Hepatocyte (in vitro differentiated cells): ENCODE measurements at regions not wholly inside any gene's neighbourhood (a gene's known extent, or its start where the extent isn't known, plus 50 kb on each side); places are given as distances from the start of the nearest gene placed in this dataset.

Source experiments
- DNase-seq: peaks from one replicate; pipeline ENCODE4 v3.0.0-alpha.2; 2016; ENCODE audit warnings: low spot score
- H2AFZ ChIP-seq: fragments of 200-600 bp; sonication (generic); 2 replicates; pipeline ENCODE4 v1.6.0; 2016; ENCODE audit warnings: antibody characterized with exemption, mild to moderate bottlenecking
- H3K27ac ChIP-seq: fragments of 200-600 bp; sonication (generic); 2 replicates; pipeline ENCODE4 v1.5.1; 2016; ENCODE audit warnings: mild to moderate bottlenecking
- H3K27me3 ChIP-seq: fragments of 200-600 bp; sonication (generic); 2 replicates; pipeline ENCODE4 v1.6.1; 2016
- H3K36me3 ChIP-seq: fragments of 200-600 bp; sonication (generic); replicated peaks from 2 replicates; pipeline ENCODE4 v1.5.1; 2016; ENCODE audit warnings: low read depth; ENCODE audit not compliant: insufficient read depth
- H3K4me1 ChIP-seq: fragments of 200-600 bp; sonication (generic); 2 replicates; pipeline ENCODE4 v1.5.1; 2016; ENCODE audit warnings: mild to moderate bottlenecking, moderate library complexity; ENCODE audit not compliant: insufficient read depth
- H3K4me2 ChIP-seq: fragments of 200-600 bp; sonication (generic); 2 replicates; pipeline ENCODE4 v1.6.0; 2016
- H3K4me3 ChIP-seq: fragments of 200-600 bp; sonication (generic); 2 replicates; pipeline ENCODE4 v1.5.1; 2016; ENCODE audit warnings: mild to moderate bottlenecking
- H3K79me2 ChIP-seq: fragments of 200-600 bp; sonication (generic); 2 replicates; pipeline ENCODE4 v1.6.0; 2017; ENCODE audit warnings: mild to moderate bottlenecking
- H3K9me2 ChIP-seq: fragments of 200-600 bp; sonication (generic); replicated peaks from 2 replicates; pipeline ENCODE4 v1.6.0; 2017; ENCODE audit warnings: mild to moderate bottlenecking; ENCODE audit not compliant: insufficient read depth
- H3K9me3 ChIP-seq: fragments of 200-600 bp; sonication (generic); 2 replicates; pipeline ENCODE4 v1.5.1; 2016; ENCODE audit warnings: low read depth, mild to moderate bottlenecking
- H4K20me1 ChIP-seq: fragments of 200-600 bp; sonication (generic); 2 replicates; pipeline ENCODE4 v1.6.0; 2016; ENCODE audit warnings: mild to moderate bottlenecking; ENCODE audit not compliant: insufficient read depth, poor library complexity, severe bottlenecking
- EZH2 ChIP-seq: fragments of 200-600 bp; sonication (generic); IDR thresholded peaks from 2 replicates; pipeline ENCODE4 v1.6.1; 2016; ENCODE audit warnings: antibody characterized with exemption, mild to moderate bottlenecking, borderline replicate concordance
- EZH2phosphoT487 ChIP-seq: fragments of 200-600 bp; sonication (generic); IDR thresholded peaks from one replicate; pipeline ENCODE4 v1.6.1; 2018; ENCODE audit warnings: antibody characterized with exemption, mild to moderate bottlenecking, low read depth, moderate library complexity; ENCODE audit not compliant: unreplicated experiment, severe bottlenecking
- WGBS: methylation state at CpG from one replicate; pipeline ENCODE4 v1.1.6; 2016; ENCODE audit warnings: low lambda C conversion rate; ENCODE audit errors: missing lambda C conversion rate; 5-methylcytosine and 5-hydroxymethylcytosine counted together
- TF ChIP-seq, protein P1 (sequence below): fragments of 200-600 bp; sonication (generic); IDR thresholded peaks from 2 replicates; pipeline ENCODE4 v1.5.1; 2016; ENCODE audit warnings: antibody characterized with exemption, mild to moderate bottlenecking; ENCODE audit not compliant: poor library complexity

DNA sequence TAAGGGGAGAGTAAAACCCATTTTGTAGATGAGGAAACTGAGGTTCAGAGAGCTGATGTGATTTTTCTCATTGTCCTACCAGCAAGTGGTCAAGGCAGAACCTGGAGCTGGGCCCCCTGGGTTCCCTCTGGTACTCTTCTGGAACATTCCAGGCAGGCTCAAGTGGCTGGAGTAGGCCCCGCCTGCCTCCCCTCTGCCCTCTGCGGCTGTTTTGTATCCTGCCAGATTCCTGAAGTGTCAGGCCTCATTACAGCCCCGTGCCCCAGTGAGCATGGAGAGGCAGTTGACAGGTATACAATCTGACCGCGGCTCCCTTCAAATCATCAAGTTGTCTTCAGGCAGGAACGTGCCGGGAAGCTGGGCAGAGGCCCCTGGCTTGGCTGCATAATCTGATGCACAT is 94.6 kb upstream of the CD82 start:
- Histone ChIP-seq H3K4me2 (no peak overlapping the region), H3K36me3 (no peaks in the 10 kb centered on the region), H3K79me2 (no peaks in the 10 kb centered on the region), H3K4me3 (no peak overlapping the region), H2AFZ (no peak overlapping the region), H3K27me3 (no peaks in the 10 kb centered on the region), H4K20me1 (no peaks in the 10 kb centered on the region), H3K9me2 (no peaks in the 10 kb centered on the region), H3K9me3 (no peaks in the 10 kb centered on the region), H3K4me1 (no peaks in the 10 kb centered on the region), H3K27ac (no peak overlapping the region)
- no peak for DNase-seq
- TF ChIP-seq, protein P1, sequence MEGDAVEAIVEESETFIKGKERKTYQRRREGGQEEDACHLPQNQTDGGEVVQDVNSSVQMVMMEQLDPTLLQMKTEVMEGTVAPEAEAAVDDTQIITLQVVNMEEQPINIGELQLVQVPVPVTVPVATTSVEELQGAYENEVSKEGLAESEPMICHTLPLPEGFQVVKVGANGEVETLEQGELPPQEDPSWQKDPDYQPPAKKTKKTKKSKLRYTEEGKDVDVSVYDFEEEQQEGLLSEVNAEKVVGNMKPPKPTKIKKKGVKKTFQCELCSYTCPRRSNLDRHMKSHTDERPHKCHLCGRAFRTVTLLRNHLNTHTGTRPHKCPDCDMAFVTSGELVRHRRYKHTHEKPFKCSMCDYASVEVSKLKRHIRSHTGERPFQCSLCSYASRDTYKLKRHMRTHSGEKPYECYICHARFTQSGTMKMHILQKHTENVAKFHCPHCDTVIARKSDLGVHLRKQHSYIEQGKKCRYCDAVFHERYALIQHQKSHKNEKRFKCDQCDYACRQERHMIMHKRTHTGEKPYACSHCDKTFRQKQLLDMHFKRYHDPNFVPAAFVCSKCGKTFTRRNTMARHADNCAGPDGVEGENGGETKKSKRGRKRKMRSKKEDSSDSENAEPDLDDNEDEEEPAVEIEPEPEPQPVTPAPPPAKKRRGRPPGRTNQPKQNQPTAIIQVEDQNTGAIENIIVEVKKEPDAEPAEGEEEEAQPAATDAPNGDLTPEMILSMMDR = no peak
- TF ChIP-seq EZH2 (no peak), EZH2phosphoT487 (no peak)
- 31% methylated on average over 7 of the region's 7 CpGs for WGBS

DNA sequence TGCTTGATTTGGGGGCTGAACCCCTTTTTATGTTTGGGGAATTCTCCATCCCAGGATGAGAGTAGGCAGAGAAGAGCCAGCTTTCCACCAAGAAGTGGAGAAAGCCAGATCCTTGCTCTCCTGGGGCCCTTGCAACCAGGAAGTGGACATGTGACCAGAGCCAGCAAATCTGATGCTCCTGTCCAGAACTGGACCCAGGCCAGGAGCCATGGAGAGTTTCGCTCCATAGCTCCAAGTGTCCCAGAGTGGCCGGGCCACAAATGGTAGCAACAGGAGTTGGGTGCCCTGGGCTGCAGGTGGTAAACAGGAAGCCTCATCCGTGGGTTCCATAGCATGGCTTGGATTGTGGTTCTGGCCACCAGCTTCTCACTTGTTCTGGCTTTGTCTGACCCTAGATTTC is 93.9 kb upstream of the CD82 start:
- no peak for DNase-seq
- H3K4me1 ChIP-seq = no peaks in the 10 kb centered on the region
- no peaks in the 10 kb centered on the region for H4K20me1 ChIP-seq
- no peaks in the 10 kb centered on the region for H3K9me3 ChIP-seq
- no peaks in the 10 kb centered on the region for H3K36me3 ChIP-seq
- 82% methylated on average over 3 of the region's 3 CpGs for WGBS
- H3K27me3 ChIP-seq = no peaks in the 10 kb centered on the region
- no peaks in the 10 kb centered on the region for H3K79me2 ChIP-seq
- TF ChIP-seq, protein P1 = no peak
- no peak for TF ChIP-seq EZH2
- TF ChIP-seq EZH2phosphoT487 = no peak
- no peak overlapping the region for H2AFZ ChIP-seq
- no peak overlapping the region for H3K4me2 ChIP-seq
- no peak overlapping the region for H3K4me3 ChIP-seq
- no peaks in the 10 kb centered on the region for H3K9me2 ChIP-seq
- no peak overlapping the region for H3K27ac ChIP-seq

DNA sequence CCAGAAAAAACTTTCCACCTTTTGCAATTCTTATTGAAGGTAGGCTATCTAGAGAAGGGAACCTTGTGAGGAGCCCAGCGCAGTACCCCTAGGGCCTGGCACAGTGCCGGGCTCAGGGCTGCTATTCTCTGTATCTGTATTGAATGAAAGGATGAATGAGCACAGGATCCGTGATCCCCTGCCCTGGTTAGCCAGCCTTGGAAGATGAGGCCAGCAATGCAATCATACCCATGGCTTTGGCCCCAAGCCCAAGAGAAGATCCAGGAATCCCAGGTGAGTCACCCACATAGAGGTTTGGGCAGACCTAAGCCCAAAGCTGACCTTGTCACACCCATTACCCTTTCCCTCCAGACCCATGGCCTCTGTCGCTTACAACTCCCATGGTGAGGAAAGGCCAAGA is 92.5 kb upstream of the CD82 start:
- no peak overlapping the region for H3K27ac ChIP-seq
- TF ChIP-seq, protein P1 = no peak
- TF ChIP-seq EZH2 (no peak), EZH2phosphoT487 (no peak)
- WGBS = 71% methylated on average over 4 of the region's 4 CpGs
- no peaks in the 10 kb centered on the region for H3K4me1 ChIP-seq
- no peaks in the 10 kb centered on the region for H4K20me1 ChIP-seq
- no peak overlapping the region for H2AFZ ChIP-seq
- H3K27me3 ChIP-seq = no peaks in the 10 kb centered on the region
- no peaks in the 10 kb centered on the region for H3K9me2 ChIP-seq
- DNase-seq = no peak
- no peaks in the 10 kb centered on the region for H3K79me2 ChIP-seq
- no peak overlapping the region for H3K4me3 ChIP-seq
- no peaks in the 10 kb centered on the region for H3K9me3 ChIP-seq
- H3K36me3 ChIP-seq = no peaks in the 10 kb centered on the region
- no peak overlapping the region for H3K4me2 ChIP-seq

DNA sequence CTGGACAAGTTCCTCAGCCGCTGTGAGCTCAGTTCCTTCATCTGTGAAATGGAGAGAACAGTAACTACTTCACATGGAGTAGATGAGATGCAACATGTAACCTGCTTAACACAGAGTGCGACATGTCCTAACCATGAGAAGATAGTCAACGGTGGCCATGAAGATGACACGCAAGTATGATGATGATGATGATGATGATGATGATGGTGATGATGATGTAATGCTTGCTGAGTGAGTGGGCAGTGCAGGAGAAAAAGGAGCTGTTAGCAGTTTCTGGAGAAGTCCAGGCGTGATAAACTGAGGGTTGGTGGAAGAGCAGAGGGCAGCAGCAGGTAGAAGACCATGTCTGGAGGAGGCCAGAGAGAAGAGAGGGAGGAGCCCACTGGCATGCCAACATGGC is 90.8 kb upstream of the CD82 start:
- no peak overlapping the region for H2AFZ ChIP-seq
- no peak for DNase-seq
- H3K4me2 ChIP-seq = no peak overlapping the region
- H3K36me3 ChIP-seq = no peaks in the 10 kb centered on the region
- H3K9me3 ChIP-seq = no peaks in the 10 kb centered on the region
- H3K9me2 ChIP-seq = no peaks in the 10 kb centered on the region
- no peak overlapping the region for H3K4me3 ChIP-seq
- WGBS = 95% methylated on average over 5 of the region's 5 CpGs
- no peaks in the 10 kb centered on the region for H3K27me3 ChIP-seq
- H4K20me1 ChIP-seq = no peaks in the 10 kb centered on the region
- H3K4me1 ChIP-seq = no peaks in the 10 kb centered on the region
- no peak overlapping the region for H3K27ac ChIP-seq
- TF ChIP-seq EZH2phosphoT487 (no peak), EZH2 (no peak)
- TF ChIP-seq, protein P1 = no peak
- H3K79me2 ChIP-seq = no peaks in the 10 kb centered on the region
